ENCODE measurements at regions not wholly inside any gene's neighbourhood (a gene's known extent, or its start where the extent isn't known, plus 50 kb on each side); places are given as distances from the start of the nearest gene placed in this dataset. TPM values are rescaled to one million over a fixed set of nuclear protein-coding genes. Genes with fewer than 3 reads are reported as not detected.

GRCh38 chr5:20476016-20476415 is 488.0 kb upstream of the CDH18 start:
- Histone ChIP-seq H3K27ac (ENCODE audit: low read depth) (no peak overlapping the region), H3K4me3 (ENCODE audit: low read depth, low read length) (no peak overlapping the region), H3K4me1 (ENCODE audit: insufficient read depth) (no peaks in the 10 kb centered on the region), H3K36me3 (ENCODE audit: insufficient read depth) (no peaks in the 10 kb centered on the region)
- DNase-seq (ENCODE audit: extremely low spot score), result no peak
- 94% methylated on average over 1 of the region's 1 CpG for WGBS

- Histone ChIP-seq H3K4me1 (ENCODE audit: insufficient read depth) (no peaks in the 10 kb centered on the region), H3K27ac (ENCODE audit: low read depth) (no peak overlapping the region), H3K36me3 (ENCODE audit: insufficient read depth) (no peaks in the 10 kb centered on the region), H3K4me3 (ENCODE audit: low read depth, low read length) (no peak overlapping the region)
- WGBS, result 84% methylated on average over 1 of the region's 1 CpG
- DNase-seq (ENCODE audit: extremely low spot score), result no peak
These were observed 483.0 kb upstream of the CDH18 start for GRCh38 chr5:20470997-20471396.

- WGBS, result 65% methylated on average over 2 of the region's 2 CpGs
- DNase-seq (ENCODE audit: extremely low spot score), result no peak
- Histone ChIP-seq H3K36me3 (ENCODE audit: insufficient read depth) (no peaks in the 10 kb centered on the region), H3K4me3 (ENCODE audit: low read depth, low read length) (no peak overlapping the region), H3K4me1 (ENCODE audit: insufficient read depth) (no peaks in the 10 kb centered on the region), H3K27ac (ENCODE audit: low read depth) (no peak overlapping the region)
These were observed 481.8 kb upstream of the CDH18 start for GRCh38 chr5:20469792-20470191.

- DNase-seq (ENCODE audit: extremely low spot score), result no peak
- no peaks in the 10 kb centered on the region for H3K36me3 ChIP-seq (ENCODE audit: insufficient read depth)
- WGBS, result 83% methylated on average over 3 of the region's 3 CpGs
- no peaks in the 10 kb centered on the region for H3K4me1 ChIP-seq (ENCODE audit: insufficient read depth)
- H3K4me3 ChIP-seq (ENCODE audit: low read depth, low read length), result no peak overlapping the region
- no peak overlapping the region for H3K27ac ChIP-seq (ENCODE audit: low read depth)
These were observed 481.4 kb upstream of the CDH18 start for GRCh38 chr5:20469390-20469789.

- DNase-seq (ENCODE audit: extremely low spot score), result no peak
- 60% methylated on average over 1 of the region's 1 CpG for WGBS
- no peak overlapping the region for H3K4me3 ChIP-seq (ENCODE audit: low read depth, low read length)
These were observed 478.5 kb upstream of the CDH18 start for GRCh38 chr5:20466512-20466911.

GRCh38 chr5:20463206-20463605 is 475.2 kb upstream of the CDH18 start:
- 61% methylated on average over 4 of the region's 4 CpGs for WGBS
- Histone ChIP-seq H3K27ac (ENCODE audit: low read depth) (no peak overlapping the region), H3K36me3 (ENCODE audit: insufficient read depth) (no peaks in the 10 kb centered on the region), H3K4me3 (ENCODE audit: low read depth, low read length) (no peak overlapping the region), H3K4me1 (ENCODE audit: insufficient read depth) (no peaks in the 10 kb centered on the region)
- no peak for DNase-seq (ENCODE audit: extremely low spot score)

More at GRCh38 chr5:20466512-20466911, 478.5 kb upstream of the CDH18 start:
- no peaks in the 10 kb centered on the region for H3K36me3 ChIP-seq (ENCODE audit: insufficient read depth)
- no peak overlapping the region for H3K27ac ChIP-seq (ENCODE audit: low read depth)
- no peaks in the 10 kb centered on the region for H3K4me1 ChIP-seq (ENCODE audit: insufficient read depth)

- no peaks in the 10 kb centered on the region for H3K4me1 ChIP-seq (ENCODE audit: insufficient read depth)
- WGBS, result 87% methylated on average over 3 of the region's 3 CpGs
- no peaks in the 10 kb centered on the region for H3K36me3 ChIP-seq (ENCODE audit: insufficient read depth)
- DNase-seq (ENCODE audit: extremely low spot score), result no peak
- H3K27ac ChIP-seq (ENCODE audit: low read depth), result no peak overlapping the region
- H3K4me3 ChIP-seq (ENCODE audit: low read depth, low read length), result no peak overlapping the region
These were observed 458.1 kb upstream of the CDH18 start for GRCh38 chr5:20446121-20446520.

- Histone ChIP-seq H3K4me3 (ENCODE audit: low read depth, low read length) (no peak overlapping the region), H3K27ac (ENCODE audit: low read depth) (no peak overlapping the region), H3K36me3 (ENCODE audit: insufficient read depth) (no peaks in the 10 kb centered on the region), H3K4me1 (ENCODE audit: insufficient read depth) (no peaks in the 10 kb centered on the region)
- DNase-seq (ENCODE audit: extremely low spot score), result no peak
- 47% methylated on average over 1 of the region's 1 CpG for WGBS
These were observed 457.4 kb upstream of the CDH18 start for GRCh38 chr5:20445326-20445860.

- DNase-seq (ENCODE audit: extremely low spot score), result no peak
- Histone ChIP-seq H3K36me3 (ENCODE audit: insufficient read depth) (no peaks in the 10 kb centered on the region), H3K4me1 (ENCODE audit: insufficient read depth) (no peaks in the 10 kb centered on the region), H3K27ac (ENCODE audit: low read depth) (no peak overlapping the region), H3K4me3 (ENCODE audit: low read depth, low read length) (no peak overlapping the region)
- 76% methylated on average over 3 of the region's 3 CpGs for WGBS
These were observed 446.8 kb upstream of the CDH18 start for GRCh38 chr5:20434786-20435185.

- H3K4me1 ChIP-seq (ENCODE audit: insufficient read depth), result no peaks in the 10 kb centered on the region
- WGBS, result 53% methylated on average over 4 of the region's 4 CpGs
- no peak overlapping the region for H3K27ac ChIP-seq (ENCODE audit: low read depth)
- H3K36me3 ChIP-seq (ENCODE audit: insufficient read depth), result no peaks in the 10 kb centered on the region
- DNase-seq (ENCODE audit: extremely low spot score), result no peak
- H3K4me3 ChIP-seq (ENCODE audit: low read depth, low read length), result no peak overlapping the region
These were observed 433.1 kb upstream of the CDH18 start for GRCh38 chr5:20420991-20421595.

Small RNA genes in the stretch of these regions (small RNA-seq; reads per million reads assigned to genes)
- not detected for gene AC091946.2
- gene AC140172.1, result not detected

Measured in urinary bladder (tissue), 4 donors.